Breast epithelium (tissue), 3 donors: ENCODE measurements at regions not wholly inside any gene's neighbourhood (a gene's known extent, or its start where the extent isn't known, plus 50 kb on each side); places are given as distances from the start of the nearest gene placed in this dataset.

Experiments used
- POLR2AphosphoS5 ChIP-seq, 3 donors: sonication (generic); formaldehyde crosslinking; IDR thresholded peaks; one replicate each; pipeline ENCODE4 v1.6.1; 2017; ENCODE audit warnings: antibody characterized with exemption in 3 of 3
- TF ChIP-seq, protein P1 (sequence below), 3 donors: fragments of 450-650 bp; IDR thresholded peaks; one replicate each; pipeline ENCODE4 v1.5.1; 2016 to 2017; ENCODE audit warnings: antibody characterized with exemption in 3 of 3, mild to moderate bottlenecking in 3 of 3, moderate library complexity in 3 of 3

DNA sequence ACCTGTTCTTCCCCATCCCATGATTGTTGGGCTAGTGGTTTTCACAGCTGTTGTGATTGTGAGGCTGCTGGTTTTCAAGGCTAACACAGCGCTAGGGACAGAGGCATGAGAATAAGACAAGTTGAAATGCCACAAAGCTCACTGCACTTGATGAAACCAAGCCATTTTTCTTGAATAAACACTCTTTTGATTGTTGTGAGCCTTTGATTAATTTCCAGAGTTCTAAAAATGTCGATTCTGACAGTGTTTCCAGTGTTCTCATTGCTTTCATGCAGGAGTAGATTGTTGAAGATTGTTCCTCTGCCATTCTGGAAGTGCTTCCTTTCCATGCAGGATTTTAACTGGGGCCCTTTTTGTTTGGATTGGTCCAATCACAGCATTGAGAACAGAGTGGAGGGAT, 134.9 kb upstream of the GRIK3 start:
- TF ChIP-seq, protein P1, sequence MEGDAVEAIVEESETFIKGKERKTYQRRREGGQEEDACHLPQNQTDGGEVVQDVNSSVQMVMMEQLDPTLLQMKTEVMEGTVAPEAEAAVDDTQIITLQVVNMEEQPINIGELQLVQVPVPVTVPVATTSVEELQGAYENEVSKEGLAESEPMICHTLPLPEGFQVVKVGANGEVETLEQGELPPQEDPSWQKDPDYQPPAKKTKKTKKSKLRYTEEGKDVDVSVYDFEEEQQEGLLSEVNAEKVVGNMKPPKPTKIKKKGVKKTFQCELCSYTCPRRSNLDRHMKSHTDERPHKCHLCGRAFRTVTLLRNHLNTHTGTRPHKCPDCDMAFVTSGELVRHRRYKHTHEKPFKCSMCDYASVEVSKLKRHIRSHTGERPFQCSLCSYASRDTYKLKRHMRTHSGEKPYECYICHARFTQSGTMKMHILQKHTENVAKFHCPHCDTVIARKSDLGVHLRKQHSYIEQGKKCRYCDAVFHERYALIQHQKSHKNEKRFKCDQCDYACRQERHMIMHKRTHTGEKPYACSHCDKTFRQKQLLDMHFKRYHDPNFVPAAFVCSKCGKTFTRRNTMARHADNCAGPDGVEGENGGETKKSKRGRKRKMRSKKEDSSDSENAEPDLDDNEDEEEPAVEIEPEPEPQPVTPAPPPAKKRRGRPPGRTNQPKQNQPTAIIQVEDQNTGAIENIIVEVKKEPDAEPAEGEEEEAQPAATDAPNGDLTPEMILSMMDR (IDR thresholded peaks at IDR 0.05) = no peak
- no peak for TF ChIP-seq POLR2AphosphoS5 (IDR thresholded peaks at IDR 0.05)
